HG02973 (cell line): ENCODE measurements at regions not wholly inside any gene's neighbourhood (a gene's known extent, or its start where the extent isn't known, plus 50 kb on each side); places are given as distances from the start of the nearest gene placed in this dataset.

Source experiments
- ATAC-seq: cut with Tn5 transposase; IDR thresholded peaks from one replicate; pipeline ENCODE4 v1.9.1; 2021; ENCODE audit warnings: moderate library complexity; ENCODE audit not compliant: unreplicated experiment

DNA sequence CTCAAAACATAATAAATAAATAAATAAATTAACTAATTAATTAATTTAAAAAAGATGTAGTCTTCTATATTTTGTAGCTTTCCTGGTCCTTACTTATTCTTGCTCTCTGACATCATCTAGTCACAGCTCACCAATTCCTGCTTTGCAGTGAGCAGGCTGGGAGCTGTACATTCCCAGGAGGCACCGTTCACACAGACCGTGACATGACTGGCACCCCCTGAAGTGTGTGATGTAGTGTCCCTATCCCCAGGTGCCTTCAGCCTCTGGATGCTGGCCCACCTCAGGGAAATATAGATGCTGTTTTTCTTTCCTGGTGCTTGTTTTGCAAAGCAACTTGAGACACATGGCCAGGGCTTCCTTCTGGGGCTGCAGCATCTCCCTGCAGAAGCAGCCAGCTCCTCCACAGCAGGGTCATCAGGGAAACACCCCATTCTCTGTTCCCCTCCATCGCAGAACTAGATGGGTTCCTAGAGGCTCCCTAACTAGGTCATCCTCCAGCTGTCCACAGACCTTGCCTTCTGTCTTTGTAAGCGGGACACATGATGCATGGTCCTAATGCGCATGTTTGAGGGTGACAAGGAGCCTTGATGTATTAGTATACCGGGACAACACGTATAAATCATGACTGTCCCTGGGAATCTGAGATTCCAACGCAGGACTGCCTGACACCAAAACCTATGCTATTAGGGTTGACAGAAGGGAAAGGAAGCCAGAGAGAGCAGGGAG lies 76.4 kb downstream of the RHOB start:
- no peak for ATAC-seq

DNA sequence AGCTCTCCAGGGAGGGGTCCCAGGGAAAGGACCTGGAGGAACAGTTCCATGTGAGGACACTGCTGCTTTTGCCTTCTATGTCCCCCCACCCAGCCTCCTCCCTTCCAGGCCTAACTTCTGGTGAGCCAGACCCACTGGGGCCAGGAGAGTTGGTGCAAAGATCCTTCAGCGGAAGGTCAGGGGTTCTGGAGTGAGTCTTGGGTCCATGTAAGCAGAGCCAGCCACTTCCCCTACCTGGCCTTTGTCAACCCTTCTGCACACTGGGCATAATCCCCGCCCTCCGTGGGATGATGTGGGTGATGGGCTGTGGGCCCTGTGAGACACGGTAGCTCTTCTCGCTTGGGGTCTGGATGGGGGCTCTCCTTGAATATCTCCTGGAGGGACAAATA lies 76.9 kb downstream of the RHOB start:
- no peak for ATAC-seq

DNA sequence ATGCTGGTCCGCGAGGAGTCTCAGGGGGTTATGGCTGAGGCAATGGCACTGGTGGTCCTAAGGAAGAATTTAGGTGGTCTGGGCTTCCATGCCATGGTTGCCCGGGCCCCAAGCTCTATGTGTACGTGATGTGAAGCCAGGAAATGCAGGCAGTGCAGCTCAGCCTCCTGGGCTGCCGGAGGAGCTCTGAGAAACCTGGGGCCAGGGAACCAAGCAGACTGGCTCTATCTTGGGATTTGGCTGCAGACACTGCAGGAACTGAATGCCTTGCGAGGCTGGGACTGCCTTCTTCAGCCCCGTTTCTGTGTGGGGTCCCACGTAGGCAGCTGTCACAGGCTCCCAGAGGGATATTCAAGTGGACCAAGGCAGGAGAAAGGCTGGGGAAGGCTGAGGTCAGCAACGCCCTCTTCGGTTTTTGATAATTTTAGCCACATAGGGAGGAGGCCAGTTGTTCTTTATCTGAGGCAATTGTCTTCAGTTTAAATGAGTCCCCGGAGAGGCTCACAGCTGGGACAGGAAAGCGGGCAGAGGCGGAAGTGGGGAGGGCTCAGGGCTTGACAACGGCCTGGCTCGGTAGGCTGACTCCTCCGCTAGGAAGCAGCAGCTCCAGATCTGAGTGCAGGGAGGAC lies 77.7 kb downstream of the RHOB start:
- peak; percentile 66 for ATAC-seq

DNA sequence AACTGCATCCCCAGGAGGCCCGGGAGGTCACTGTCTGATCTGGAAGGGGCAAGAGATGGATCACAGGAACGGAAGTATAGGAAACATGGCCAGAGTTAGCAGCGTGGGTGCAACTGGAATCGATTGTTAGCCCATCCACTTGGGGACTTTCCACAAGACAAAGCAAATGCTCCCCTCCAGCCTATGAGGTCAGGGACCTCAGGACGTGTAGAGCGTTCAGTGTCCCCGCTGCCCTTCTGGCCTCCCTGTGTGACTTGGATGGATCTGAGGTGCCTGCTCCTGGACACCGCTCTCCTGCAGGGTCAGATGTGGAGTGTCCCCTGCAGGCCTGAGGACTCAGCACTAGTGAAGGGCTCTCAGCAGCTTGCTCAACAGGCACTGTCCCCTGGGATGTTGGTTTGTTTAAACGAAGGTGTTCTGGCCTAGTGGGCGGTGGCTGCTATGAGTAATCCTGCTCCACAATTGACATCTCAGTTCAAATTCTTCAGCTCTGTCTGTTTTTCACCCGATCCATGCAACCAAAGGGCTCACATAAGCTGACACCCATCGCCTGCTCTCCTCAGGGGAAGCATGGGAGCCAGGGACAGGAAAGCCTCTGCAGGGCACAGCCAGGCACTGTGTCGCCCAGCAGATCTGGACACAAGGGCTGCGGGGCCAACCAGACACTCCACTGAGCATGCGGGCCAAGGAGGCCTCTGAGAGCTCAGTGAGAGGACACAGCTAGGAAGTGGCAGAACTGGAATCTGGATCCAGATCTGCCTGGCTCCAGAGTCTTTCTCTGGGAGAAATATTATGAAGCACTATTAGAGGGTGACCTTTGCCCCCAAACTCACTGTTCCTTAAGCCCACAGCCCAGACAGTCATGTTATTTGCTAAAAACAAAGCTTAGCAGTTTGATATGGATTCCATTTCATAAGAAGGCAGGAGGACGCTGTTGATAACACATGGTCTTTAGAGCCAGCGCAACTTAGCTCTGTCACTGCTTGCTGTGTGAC lies 78.5 kb downstream of the RHOB start:
- peak; percentile 96 for ATAC-seq

DNA sequence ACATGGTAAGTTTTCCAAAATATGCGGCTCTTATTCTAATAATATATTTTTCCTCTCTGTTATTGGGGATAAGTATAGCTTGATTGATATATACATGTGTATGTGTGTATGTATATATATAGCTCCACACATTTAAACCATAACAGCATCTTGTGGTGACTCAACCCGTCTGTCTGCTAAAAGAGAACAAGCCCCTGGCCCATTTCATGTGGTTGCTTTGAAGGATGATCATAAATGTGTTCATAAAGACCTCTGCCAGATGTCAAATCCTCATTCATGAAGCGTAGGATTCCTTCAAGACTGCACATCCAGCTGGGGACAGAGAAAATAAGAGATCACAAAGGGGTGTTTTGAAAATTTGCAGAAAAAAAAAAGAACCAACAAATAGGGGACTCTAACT lies 79.3 kb downstream of the RHOB start:
- no peak for ATAC-seq

DNA sequence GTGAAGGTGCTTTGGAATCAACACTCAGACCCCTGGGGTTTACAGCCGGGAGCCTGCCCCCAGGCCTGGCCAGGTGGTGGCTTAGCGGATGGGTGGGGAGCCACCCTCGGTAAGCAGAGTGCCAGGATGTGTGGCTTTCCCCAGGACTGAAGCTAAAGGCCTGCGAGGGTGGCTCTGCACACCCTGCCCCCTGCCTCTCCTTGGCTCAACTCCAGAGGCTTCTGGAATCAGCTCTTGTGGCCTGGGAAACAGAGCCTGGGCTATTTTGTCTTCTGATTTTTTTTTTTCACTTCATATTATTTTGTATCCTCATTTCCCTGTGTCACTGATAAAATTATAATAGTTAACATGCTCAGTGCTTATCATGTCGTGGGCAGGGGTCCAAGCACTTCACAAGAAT lies 79.8 kb downstream of the RHOB start:
- ATAC-seq: no peak

DNA sequence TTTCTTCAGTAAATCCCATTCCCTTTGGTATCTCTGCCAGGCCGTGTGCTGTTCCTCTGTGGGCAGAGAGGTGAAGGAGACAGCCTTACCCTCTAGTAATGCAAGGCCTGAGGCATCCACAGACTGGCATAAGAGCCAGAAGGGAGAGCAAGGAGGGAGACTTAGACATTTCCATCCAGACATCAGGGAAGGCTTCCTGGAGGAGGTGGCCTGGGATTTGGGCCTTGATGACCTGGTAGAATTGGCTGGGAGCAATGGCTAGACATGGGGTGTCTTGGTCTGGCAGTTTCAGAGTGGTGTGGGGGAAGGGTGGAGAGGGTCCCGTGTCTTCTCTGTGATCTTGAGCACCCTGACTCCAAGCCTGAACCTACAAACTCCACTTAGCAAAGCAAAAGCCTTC lies 81.8 kb downstream of the RHOB start:
- ATAC-seq: no peak

DNA sequence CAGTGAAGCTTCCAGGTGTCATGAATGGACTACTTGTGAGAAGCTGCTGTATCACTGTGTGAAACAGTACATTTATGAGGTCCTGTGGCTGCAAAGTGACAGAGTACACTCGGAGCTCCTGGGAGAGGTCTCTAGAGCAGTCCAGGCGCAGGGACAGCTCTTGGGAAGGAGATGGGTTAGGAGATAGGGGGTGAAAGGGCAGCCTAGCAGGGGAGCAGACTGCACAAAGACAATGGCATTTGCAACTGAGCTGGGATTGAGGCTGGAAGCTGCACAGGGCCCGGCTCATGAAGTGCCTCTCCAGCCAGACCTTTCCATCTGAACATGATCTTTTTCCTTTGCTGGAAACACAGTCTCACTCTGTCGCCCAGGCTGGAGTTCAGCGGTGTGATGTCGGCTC lies 83.6 kb downstream of the RHOB start:
- no peak for ATAC-seq

DNA sequence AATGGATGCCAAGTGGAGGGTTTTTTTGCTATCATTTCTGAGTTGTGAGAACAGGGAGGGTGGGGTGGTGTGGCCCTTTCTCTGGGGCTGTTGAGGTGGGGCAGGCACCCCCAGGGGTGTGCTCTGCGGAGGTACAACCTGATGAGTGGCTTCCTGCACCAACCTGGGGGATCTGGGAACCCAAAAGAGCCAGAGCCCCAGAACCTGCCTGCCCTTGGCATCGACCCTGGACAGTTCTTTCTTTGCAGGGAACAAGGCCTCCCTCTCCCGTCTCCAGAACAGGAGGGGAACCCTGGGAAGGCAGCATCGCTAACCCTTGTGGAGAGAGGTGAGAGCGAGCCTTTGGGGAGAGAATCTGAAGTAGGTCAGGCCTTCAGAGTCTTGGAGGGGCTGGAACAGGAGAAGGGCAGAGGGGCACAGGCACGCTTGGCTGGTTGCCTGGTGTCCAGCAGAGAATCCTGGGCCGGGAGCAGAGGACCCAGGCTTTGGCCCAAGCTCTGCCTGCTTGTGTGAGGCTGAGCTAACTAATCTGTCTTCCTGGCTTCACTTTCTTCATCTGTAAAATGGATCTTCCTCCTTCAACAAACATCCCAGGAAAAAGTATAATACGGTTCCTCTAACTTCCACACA lies 84.9 kb downstream of the RHOB start:
- ATAC-seq: no peak

DNA sequence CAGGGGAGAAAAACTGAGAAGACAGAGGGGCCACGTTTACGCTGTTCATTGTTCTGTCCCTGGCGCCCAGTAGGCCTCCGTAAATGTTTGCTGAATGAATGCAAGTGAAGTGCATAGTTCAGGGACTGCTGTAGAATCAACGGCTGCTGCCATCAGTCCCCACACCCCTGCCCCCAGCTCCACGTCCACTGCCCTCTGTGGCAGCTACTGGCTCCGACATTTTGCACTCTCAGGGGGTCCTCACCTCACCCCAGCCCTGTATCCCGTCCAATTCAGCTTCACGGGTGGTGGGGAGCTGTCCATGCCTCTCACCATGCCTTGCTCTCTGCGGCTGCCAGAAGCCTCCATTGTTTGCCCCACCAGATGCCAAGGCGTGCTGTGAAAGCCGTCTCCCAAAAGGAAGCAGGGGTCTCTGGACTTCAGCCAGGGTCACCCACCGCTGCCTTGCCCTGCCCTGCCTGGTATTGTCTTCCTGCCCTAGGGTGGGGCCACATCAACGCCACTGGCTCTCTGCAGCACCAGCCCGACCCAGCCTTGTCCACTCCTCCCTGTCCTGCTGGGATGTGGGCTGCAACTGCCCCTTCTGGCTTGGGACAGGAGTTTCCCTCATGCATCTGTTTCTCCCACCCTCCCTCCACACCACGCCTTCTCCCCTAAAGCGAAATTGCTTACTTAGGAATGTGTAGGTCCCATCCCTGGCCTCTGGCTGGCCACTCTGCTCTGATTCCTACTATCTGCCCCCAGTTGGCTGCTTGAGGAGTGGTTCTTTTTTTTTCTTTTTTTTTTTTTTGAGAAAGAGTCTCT lies 86.0 kb downstream of the RHOB start:
- ATAC-seq: no peak

DNA sequence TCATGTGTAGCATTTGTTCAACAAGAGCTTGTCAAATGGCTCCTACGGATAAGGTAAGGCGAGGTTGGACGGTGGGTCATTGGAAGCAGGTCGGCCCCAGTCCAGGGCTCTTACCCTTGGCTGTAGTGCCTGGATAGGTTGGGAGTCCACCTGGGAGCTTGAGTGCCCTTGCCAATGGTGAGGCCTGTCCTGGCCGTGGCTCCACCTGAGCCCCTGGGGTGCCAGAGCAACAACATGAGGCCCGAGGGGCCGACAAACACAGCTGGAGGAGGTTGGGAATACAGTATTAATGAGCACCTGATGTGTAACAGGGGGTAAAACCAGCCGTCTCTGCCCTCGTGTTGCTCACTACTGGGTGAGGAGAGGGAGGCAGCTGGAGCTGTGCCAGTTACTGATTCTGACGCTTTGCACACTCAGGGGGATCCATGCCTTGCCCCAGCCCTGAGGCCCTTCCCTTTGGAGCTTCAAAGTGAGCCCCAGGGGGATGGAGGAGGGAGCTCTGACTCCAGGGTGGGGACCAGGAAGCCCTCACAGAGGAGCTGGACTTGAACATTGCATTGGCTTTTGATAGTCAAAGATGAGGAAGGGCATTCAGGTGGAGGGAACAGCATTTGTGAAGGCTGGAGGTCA lies 87.2 kb downstream of the RHOB start:
- no peak for ATAC-seq

DNA sequence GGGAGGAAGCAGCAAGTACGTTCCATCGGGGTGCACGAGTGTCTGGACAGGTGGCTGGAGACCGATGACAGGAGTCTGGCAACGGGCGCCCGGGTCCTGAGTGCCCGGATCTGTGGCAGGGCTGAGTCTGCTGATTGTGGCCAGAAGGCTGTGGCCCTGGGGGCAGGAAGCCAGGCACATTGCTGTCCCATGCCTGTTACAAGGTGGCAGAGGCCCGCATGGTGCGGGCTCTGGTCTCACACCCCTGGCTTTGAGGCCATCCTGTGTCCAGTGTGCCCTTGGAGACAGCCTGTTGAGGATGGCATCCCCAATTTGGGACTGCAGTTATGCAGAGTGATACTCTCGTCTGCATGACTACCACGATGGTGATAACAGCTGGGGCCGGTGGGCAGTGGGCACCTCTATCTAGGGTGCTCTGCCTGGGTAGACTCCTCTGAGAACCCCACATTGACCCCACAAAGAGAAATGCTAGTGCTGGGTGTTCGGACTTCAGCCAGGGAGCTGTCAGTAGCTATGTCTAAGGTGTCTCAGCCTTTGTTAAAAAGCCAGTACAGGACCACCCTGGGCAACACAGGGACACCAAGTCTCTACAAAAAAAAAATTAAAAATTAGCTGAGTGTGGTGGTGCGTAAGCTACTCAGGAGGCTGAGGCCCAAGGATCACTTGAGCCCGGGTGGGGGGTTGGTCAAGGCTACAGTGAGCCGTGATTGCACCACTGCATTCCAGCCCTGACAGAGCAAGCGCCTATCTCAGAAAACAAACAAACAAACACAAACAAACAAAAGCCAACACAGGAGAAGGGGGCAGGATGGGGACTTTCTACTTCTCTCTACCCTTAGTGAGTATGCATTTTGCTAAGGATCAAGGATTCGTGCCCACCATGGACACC lies 88.3 kb downstream of the RHOB start:
- no peak for ATAC-seq

DNA sequence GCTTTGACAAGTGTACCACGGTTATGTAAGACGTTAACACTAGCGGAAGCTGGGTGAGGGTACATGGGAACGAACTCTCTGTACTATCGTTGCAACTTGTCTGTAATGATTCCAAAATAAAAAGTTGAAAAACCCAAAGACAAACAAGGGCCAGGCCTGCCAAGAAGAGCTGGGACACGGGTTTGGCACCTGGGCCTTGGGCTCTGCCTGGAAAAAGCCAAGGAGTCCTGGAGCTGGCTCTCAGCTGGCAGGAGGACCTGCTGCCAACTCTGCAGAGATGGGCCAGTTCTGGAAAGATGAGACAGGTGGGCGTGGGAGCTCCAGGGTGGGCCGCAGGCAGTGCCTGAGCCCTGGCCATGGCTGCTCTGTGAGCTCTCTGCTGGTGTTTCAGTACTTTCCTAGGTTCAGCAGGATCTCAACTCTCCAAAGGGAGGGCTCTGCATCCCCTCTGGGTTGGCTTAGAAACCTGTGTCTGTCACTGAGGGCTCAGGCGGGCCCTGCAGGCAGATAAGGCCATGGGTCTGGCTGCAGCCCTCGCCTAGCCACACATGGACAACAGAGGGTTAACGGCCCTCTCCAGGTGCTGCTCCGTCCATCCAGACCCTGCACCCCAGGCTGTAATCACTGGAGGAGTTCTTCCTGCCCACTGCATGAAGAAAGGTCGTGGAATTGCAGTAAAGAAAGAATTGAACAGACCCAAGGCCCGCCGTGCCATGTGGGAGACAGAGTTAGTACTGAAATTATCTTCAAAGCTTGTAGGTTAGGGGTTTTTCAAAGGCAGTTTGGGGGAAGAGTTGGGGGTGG lies 89.9 kb downstream of the RHOB start:
- no peak for ATAC-seq

DNA sequence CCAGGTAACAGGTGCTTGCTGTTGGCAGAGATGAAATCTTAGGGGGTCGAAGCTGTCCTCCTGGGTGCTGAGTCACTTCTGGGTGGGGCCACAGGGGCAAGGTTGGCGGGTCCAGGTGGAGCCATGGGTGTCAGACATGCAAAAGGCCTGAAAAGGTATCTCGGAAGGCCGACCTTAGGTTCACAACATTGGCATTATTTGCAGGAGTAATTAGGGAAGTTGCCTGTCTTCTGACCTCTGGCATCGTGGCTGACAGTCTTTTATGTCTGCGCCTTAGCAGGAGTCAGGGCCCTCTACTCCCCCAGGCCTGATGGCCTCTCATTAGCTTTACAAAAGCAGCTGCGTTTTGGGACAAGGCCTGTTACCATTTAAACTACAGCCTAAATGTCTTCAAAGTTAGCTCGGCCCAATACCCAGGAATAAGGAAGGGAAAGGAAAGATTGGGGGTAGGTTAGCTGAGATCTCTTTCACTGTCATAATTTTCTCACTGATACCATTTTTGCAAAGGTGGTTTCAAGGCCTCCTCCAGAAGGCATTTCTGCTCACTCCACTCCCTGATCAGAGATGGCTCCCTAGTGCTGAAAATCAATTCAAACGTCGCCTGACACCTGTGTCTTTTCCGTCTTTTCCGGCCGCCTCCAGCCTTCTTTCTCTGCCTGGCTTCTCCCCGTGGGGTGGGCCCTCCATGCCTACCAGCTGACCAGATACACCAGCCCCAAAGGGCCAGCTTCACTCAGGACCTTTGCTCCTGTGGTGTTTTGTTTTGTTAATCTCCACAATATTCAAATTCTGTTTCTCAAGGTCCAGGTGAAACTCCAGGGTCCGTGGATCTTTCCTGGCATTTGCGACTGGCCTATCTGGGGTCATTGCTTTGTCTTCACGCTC lies 90.8 kb downstream of the RHOB start:
- no peak for ATAC-seq

DNA sequence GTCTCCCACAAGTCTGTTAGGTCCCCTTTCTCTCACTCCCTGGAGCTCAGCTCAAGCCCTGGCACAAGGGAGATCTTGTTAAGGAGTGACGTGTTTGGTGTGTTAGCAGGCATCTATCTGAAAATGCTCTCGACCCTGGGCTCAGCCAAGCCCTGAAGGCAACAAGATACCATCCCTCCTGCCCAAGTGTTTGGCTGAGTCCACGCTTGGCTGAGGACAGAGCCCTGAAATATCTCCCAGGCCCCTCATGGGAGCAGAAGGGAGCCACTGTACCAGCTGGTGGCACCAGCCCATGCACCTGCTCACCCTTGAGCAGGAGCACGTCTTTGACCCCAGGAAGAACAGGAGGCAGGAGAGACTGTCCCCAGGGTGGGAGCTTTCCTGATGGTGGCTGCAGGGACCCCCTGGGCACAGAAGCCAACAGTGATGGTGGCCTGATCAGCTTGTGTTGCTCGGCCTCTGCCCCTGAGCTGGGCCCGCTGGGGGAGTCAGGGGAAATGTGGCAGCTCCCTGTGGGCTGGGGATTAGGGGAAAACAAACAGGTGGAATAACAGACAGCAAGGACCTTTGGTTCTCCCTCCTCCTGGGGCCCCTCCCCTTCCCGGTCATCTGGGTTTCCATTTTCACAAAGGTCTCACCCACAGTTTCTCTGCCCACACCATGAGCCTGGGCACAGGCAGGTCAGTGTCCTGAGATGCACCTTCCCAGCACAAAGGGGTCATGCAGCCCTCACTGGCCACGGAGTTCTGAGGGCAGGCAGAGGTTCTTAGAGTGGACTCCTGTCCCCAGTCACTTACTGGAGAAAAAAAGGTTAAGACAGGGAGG lies 91.6 kb downstream of the RHOB start:
- ATAC-seq: no peak

DNA sequence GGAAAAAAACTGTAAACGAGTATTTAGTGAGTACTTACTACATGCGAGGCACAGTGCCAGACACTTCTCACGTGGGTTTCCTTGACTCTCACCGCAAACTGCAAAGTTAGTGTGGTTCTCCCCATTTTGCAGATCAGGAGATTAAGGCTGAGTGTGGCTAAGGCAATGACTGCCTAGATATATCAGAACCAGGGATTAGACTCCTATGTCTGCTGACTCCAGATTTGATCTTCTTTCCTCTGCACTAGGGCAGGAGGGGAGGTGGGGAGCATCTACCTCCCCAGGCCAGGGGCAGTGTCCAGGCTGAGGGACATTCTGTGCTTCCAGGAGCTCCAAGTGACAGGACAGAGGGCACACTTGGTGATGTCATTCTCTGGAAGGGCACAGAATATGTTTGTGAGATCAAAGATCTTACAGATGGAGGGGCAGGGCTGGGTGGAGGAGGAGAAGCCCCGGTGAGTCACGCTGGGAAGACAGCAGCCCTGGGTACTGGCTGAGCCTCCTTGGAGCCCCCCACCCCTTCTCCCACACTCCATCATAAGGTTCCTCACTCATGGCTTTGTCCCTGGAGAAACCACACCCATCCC lies 92.4 kb downstream of the RHOB start:
- no peak for ATAC-seq
